Activated CD4-positive, alpha-beta memory T cell treated with anti-CD3 and anti-CD28 coated beads for 36 hours (primary cell): ENCODE measurements at regions not wholly inside any gene's neighbourhood (a gene's known extent, or its start where the extent isn't known, plus 50 kb on each side); places are given as distances from the start of the nearest gene placed in this dataset.

Source experiments
- CTCF ChIA-PET: fragments of 350-600 bp; sonication (Branson Sonifier 250); formaldehyde crosslinking; loops from one replicate; lab custom pipeline; 2021; ENCODE audit warnings: antibody characterized with exemption, inconsistent platforms; lab: Charles Lee
- POLR2A ChIA-PET: fragments of 350-600 bp; sonication (Branson Sonifier 250); formaldehyde crosslinking; loops from one replicate; lab custom pipeline; 2021; ENCODE audit warnings: antibody characterized with exemption; lab: Charles Lee
- DNase-seq: peaks from one replicate; pipeline ENCODE4 v3.0.0-alpha.2; 2020
- H3K27ac Mint-ChIP-seq: one replicate; pipeline ENCODE4 v1.8.0; 2021; ENCODE audit warnings: mixed read lengths
- H3K27me3 Mint-ChIP-seq: one replicate; pipeline ENCODE4 v1.8.0; 2021; ENCODE audit warnings: mixed read lengths
- H3K36me3 Mint-ChIP-seq: one replicate; pipeline ENCODE4 v1.8.0; 2021; ENCODE audit warnings: mixed read lengths
- H3K4me1 Mint-ChIP-seq: one replicate; pipeline ENCODE4 v1.8.0; 2021; ENCODE audit warnings: low read depth, mixed read lengths
- H3K4me3 Mint-ChIP-seq: one replicate; pipeline ENCODE4 v1.8.0; 2021; ENCODE audit warnings: mild to moderate bottlenecking, mixed read lengths
- H3K9me3 Mint-ChIP-seq: one replicate; pipeline ENCODE4 v1.8.0; 2021; ENCODE audit warnings: mixed read lengths
- intact Hi-C: fragments of 100-400 bp; cut with micrococcal nuclease; formaldehyde crosslinking; loops from one replicate; pipeline ENCODE4 v1.15.1; 2023

- intact Hi-C loops = no loop called here
- Mint-ChIP-seq H3K36me3 (peaks cover 7% of the 10 kb centered on the region), H3K4me1 (no peaks in the 10 kb centered on the region), H3K27me3 (peaks cover 3% of the 10 kb centered on the region), H3K4me3 (no peak overlapping the region), H3K27ac (no peak overlapping the region), H3K9me3 (peaks cover 18% of the 10 kb centered on the region)
- no peak for DNase-seq
- POLR2A ChIA-PET = no interaction called here
- CTCF ChIA-PET = interaction anchor here (1.1 kb wide), 2 partner anchors 24 to 1134 kb away, joined by 3 to 6 read pairs; no protein-coding TSS in a partner anchor
These were observed 182.8 kb downstream of the PIK3C3 start for GRCh38 chr18:42137693-42138375.

- peaks cover 7% of the 10 kb centered on the region for H3K36me3 Mint-ChIP-seq
- POLR2A ChIA-PET = no interaction called here
- peaks cover 3% of the 10 kb centered on the region for H3K27me3 Mint-ChIP-seq
- H3K4me1 Mint-ChIP-seq = no peaks in the 10 kb centered on the region
- H3K27ac Mint-ChIP-seq = no peak overlapping the region
- peaks cover 18% of the 10 kb centered on the region for H3K9me3 Mint-ChIP-seq
- no peak for DNase-seq
- intact Hi-C loops = no loop called here
- CTCF ChIA-PET = interaction anchor here (1.0 kb wide), 1 partner anchor 27 kb away, joined by 4 read pairs; no protein-coding TSS in a partner anchor
- no peak overlapping the region for H3K4me3 Mint-ChIP-seq
These were observed 186.4 kb downstream of the PIK3C3 start for GRCh38 chr18:42141439-42141838.

- CTCF ChIA-PET = no interaction called here
These were observed 200.0 kb downstream of the PIK3C3 start for GRCh38 chr18:42155024-42155423.

GRCh38 chr18:42156281-42156680 lies 201.2 kb downstream of the PIK3C3 start:
- Mint-ChIP-seq H3K27ac (no peak overlapping the region), H3K4me3 (no peak overlapping the region), H3K27me3 (no peaks in the 10 kb centered on the region), H3K4me1 (no peaks in the 10 kb centered on the region), H3K9me3 (no peaks in the 10 kb centered on the region), H3K36me3 (no peaks in the 10 kb centered on the region)
- intact Hi-C loops = loop anchor here (10.0 kb wide), 1 partner anchor 61 kb away; no protein-coding TSS in a partner anchor
- CTCF ChIA-PET = no interaction called here
- POLR2A ChIA-PET = no interaction called here
- DNase-seq = no peak

More at GRCh38 chr18:42155024-42155423, 200.0 kb downstream of the PIK3C3 start:
- H3K9me3 Mint-ChIP-seq = no peaks in the 10 kb centered on the region
- no peak overlapping the region for H3K27ac Mint-ChIP-seq
- H3K27me3 Mint-ChIP-seq = no peaks in the 10 kb centered on the region
- intact Hi-C loops = loop anchor here (10.0 kb wide), 1 partner anchor 60 kb away; no protein-coding TSS in a partner anchor
- no peaks in the 10 kb centered on the region for H3K4me1 Mint-ChIP-seq
- H3K36me3 Mint-ChIP-seq = no peaks in the 10 kb centered on the region
- no peak overlapping the region for H3K4me3 Mint-ChIP-seq
- POLR2A ChIA-PET = no interaction called here
- DNase-seq = no peak

- H3K27me3 Mint-ChIP-seq = no peaks in the 10 kb centered on the region
- no peaks in the 10 kb centered on the region for H3K36me3 Mint-ChIP-seq
- ChIA-PET POLR2A (no interaction called here), CTCF (interaction anchor here (1.0 kb wide), 1 partner anchor 43 kb away, joined by 3 read pairs; no protein-coding TSS in a partner anchor)
- no peak for DNase-seq
- H3K9me3 Mint-ChIP-seq = no peaks in the 10 kb centered on the region
- no peaks in the 10 kb centered on the region for H3K4me1 Mint-ChIP-seq
- H3K4me3 Mint-ChIP-seq = no peak overlapping the region
- intact Hi-C loops = loop anchor here (10.0 kb wide), 1 partner anchor 63 kb away; no protein-coding TSS in a partner anchor
- no peak overlapping the region for H3K27ac Mint-ChIP-seq
These were observed 202.4 kb downstream of the PIK3C3 start for GRCh38 chr18:42157420-42157819.

- Mint-ChIP-seq H3K36me3 (no peaks in the 10 kb centered on the region), H3K4me3 (no peak overlapping the region), H3K9me3 (no peaks in the 10 kb centered on the region), H3K27me3 (no peaks in the 10 kb centered on the region), H3K27ac (no peak overlapping the region), H3K4me1 (no peaks in the 10 kb centered on the region)
- POLR2A ChIA-PET = no interaction called here
- intact Hi-C loops = loop anchor here (10.0 kb wide), 1 partner anchor 63 kb away; no protein-coding TSS in a partner anchor
- no peak for DNase-seq
- CTCF ChIA-PET = interaction anchor here (1.0 kb wide), 1 partner anchor 44 kb away, joined by 3 read pairs; no protein-coding TSS in a partner anchor
These were observed 202.8 kb downstream of the PIK3C3 start for GRCh38 chr18:42157878-42158277.

GRCh38 chr18:42159146-42159545 lies 204.1 kb downstream of the PIK3C3 start:
- DNase-seq = no peak
- intact Hi-C loops = loop anchor here (10.0 kb wide), 1 partner anchor 64 kb away; no protein-coding TSS in a partner anchor
- Mint-ChIP-seq H3K27ac (no peak overlapping the region), H3K27me3 (no peaks in the 10 kb centered on the region), H3K4me1 (no peaks in the 10 kb centered on the region), H3K4me3 (no peak overlapping the region), H3K36me3 (no peaks in the 10 kb centered on the region), H3K9me3 (no peaks in the 10 kb centered on the region)
- CTCF ChIA-PET = no interaction called here
- POLR2A ChIA-PET = no interaction called here

GRCh38 chr18:42163321-42163720 lies 208.3 kb downstream of the PIK3C3 start:
- H3K27ac Mint-ChIP-seq = no peak overlapping the region
- H3K27me3 Mint-ChIP-seq = no peaks in the 10 kb centered on the region
- H3K4me3 Mint-ChIP-seq = no peak overlapping the region
- H3K4me1 Mint-ChIP-seq = no peaks in the 10 kb centered on the region
- intact Hi-C loops = no loop called here
- ChIA-PET POLR2A (no interaction called here), CTCF (no interaction called here)
- no peaks in the 10 kb centered on the region for H3K9me3 Mint-ChIP-seq
- no peak for DNase-seq
- no peaks in the 10 kb centered on the region for H3K36me3 Mint-ChIP-seq

- DNase-seq = no peak
- Mint-ChIP-seq H3K9me3 (no peaks in the 10 kb centered on the region), H3K4me1 (no peaks in the 10 kb centered on the region), H3K27ac (no peak overlapping the region), H3K27me3 (no peaks in the 10 kb centered on the region), H3K4me3 (no peak overlapping the region), H3K36me3 (no peaks in the 10 kb centered on the region)
- ChIA-PET CTCF (no interaction called here), POLR2A (no interaction called here)
- intact Hi-C loops = no loop called here
These were observed 209.5 kb downstream of the PIK3C3 start for GRCh38 chr18:42164556-42164955.

GRCh38 chr18:42165922-42166513 lies 211.0 kb downstream of the PIK3C3 start:
- POLR2A ChIA-PET = no interaction called here
- Mint-ChIP-seq H3K36me3 (no peaks in the 10 kb centered on the region), H3K27ac (no peak overlapping the region), H3K4me3 (no peak overlapping the region), H3K27me3 (no peaks in the 10 kb centered on the region), H3K4me1 (no peaks in the 10 kb centered on the region), H3K9me3 (no peaks in the 10 kb centered on the region)
- CTCF ChIA-PET = no interaction called here
- no peak for DNase-seq
- intact Hi-C loops = no loop called here

- CTCF ChIA-PET = no interaction called here
- no peaks in the 10 kb centered on the region for H3K9me3 Mint-ChIP-seq
- DNase-seq = no peak
- no peaks in the 10 kb centered on the region for H3K36me3 Mint-ChIP-seq
- H3K27ac Mint-ChIP-seq = no peak overlapping the region
- intact Hi-C loops = no loop called here
- H3K4me1 Mint-ChIP-seq = no peaks in the 10 kb centered on the region
- no peaks in the 10 kb centered on the region for H3K27me3 Mint-ChIP-seq
- no peak overlapping the region for H3K4me3 Mint-ChIP-seq
- POLR2A ChIA-PET = no interaction called here
These were observed 213.5 kb downstream of the PIK3C3 start for GRCh38 chr18:42168487-42168886.

GRCh38 chr18:42168907-42169306 lies 213.9 kb downstream of the PIK3C3 start:
- no peak for DNase-seq
- H3K27me3 Mint-ChIP-seq = no peaks in the 10 kb centered on the region
- CTCF ChIA-PET = no interaction called here
- H3K27ac Mint-ChIP-seq = no peak overlapping the region
- no peaks in the 10 kb centered on the region for H3K36me3 Mint-ChIP-seq
- no peak overlapping the region for H3K4me3 Mint-ChIP-seq
- intact Hi-C loops = no loop called here
- POLR2A ChIA-PET = no interaction called here
- no peaks in the 10 kb centered on the region for H3K9me3 Mint-ChIP-seq
- H3K4me1 Mint-ChIP-seq = no peaks in the 10 kb centered on the region
